ENCODE measurements at regions not wholly inside any gene's neighbourhood (a gene's known extent, or its start where the extent isn't known, plus 50 kb on each side); places are given as distances from the start of the nearest gene placed in this dataset.

- TF ChIP-seq CTCF (IDR thresholded peaks at IDR 0.05; ENCODE audit: low read depth, low read length, poor library complexity, severe bottlenecking), result no peak
- no peak for TF ChIP-seq EZH2phosphoT487 (IDR thresholded peaks at IDR 0.05; ENCODE audit: borderline replicate concordance, low read length)
Measured at GRCh38 chr13:88183440-88183839, 512.3 kb downstream of the SLITRK5 start.
